Endothelial cell (in vitro differentiated cells): ENCODE measurements at regions not wholly inside any gene's neighbourhood (a gene's known extent, or its start where the extent isn't known, plus 50 kb on each side); places are given as distances from the start of the nearest gene placed in this dataset.
"Not testable (repeated sequence)": the region's sequence is repeated elsewhere in the genome, so short reads cannot be mapped to it uniquely, and the experiment has no call there.

Experiments used
- DNase-seq: peaks from one replicate; pipeline ENCODE4 v3.0.0; 2021; ENCODE audit warnings: low spot score
- H3K27ac Mint-ChIP-seq: one replicate; pipeline ENCODE4 v1.8.0; 2021; ENCODE audit warnings: mixed read lengths, inconsistent platforms; ENCODE audit not compliant: unreplicated experiment
- H3K27me3 Mint-ChIP-seq: one replicate; pipeline ENCODE4 v1.8.0; 2021; ENCODE audit warnings: mild to moderate bottlenecking, moderate library complexity, mixed read lengths, inconsistent platforms; ENCODE audit not compliant: unreplicated experiment
- H3K36me3 Mint-ChIP-seq: one replicate; pipeline ENCODE4 v1.8.0; 2021; ENCODE audit warnings: mild to moderate bottlenecking, low read depth, mixed read lengths, inconsistent platforms; ENCODE audit not compliant: unreplicated experiment
- H3K4me1 Mint-ChIP-seq: one replicate; pipeline ENCODE4 v1.8.0; 2021; ENCODE audit warnings: mild to moderate bottlenecking, mixed read lengths, inconsistent platforms; ENCODE audit not compliant: unreplicated experiment
- H3K4me3 Mint-ChIP-seq: one replicate; pipeline ENCODE4 v1.8.0; 2021; ENCODE audit warnings: mild to moderate bottlenecking, mixed read lengths, inconsistent platforms; ENCODE audit not compliant: unreplicated experiment
- H3K9me3 Mint-ChIP-seq: one replicate; pipeline ENCODE4 v1.8.0; 2021; ENCODE audit warnings: mixed read lengths, inconsistent platforms; ENCODE audit not compliant: unreplicated experiment
- TF ChIP-seq, protein P1 (sequence below): fragments of 200-600 bp; sonication (generic); IDR thresholded peaks from one replicate; pipeline ENCODE4 v1.5.0; 2021; ENCODE audit warnings: antibody characterized with exemption; ENCODE audit not compliant: unreplicated experiment

DNA sequence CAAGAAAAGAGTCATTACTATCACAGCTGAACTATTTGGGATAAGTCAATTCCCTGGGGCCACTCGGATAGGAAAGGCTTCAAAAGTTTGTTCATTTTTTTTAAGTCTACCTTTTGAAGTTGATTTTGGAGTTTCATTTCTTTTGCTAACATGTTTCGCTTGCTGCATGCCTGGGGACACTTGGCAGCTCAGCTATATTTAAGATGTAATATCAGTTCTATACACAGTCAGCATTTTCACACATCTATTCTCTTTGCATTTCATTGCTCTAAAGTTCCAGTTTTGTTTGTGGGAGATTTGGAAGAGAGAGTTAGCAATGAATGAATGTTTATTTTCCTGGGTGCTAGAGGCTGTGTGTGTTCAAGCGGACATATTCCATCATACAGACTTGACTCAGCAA lies 445.2 kb upstream of the GRAMD2B start:
- TF ChIP-seq, protein P1, sequence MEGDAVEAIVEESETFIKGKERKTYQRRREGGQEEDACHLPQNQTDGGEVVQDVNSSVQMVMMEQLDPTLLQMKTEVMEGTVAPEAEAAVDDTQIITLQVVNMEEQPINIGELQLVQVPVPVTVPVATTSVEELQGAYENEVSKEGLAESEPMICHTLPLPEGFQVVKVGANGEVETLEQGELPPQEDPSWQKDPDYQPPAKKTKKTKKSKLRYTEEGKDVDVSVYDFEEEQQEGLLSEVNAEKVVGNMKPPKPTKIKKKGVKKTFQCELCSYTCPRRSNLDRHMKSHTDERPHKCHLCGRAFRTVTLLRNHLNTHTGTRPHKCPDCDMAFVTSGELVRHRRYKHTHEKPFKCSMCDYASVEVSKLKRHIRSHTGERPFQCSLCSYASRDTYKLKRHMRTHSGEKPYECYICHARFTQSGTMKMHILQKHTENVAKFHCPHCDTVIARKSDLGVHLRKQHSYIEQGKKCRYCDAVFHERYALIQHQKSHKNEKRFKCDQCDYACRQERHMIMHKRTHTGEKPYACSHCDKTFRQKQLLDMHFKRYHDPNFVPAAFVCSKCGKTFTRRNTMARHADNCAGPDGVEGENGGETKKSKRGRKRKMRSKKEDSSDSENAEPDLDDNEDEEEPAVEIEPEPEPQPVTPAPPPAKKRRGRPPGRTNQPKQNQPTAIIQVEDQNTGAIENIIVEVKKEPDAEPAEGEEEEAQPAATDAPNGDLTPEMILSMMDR = no peak
- Mint-ChIP-seq H3K4me3 (no peak overlapping the region), H3K27ac (no peak overlapping the region), H3K27me3 (no peaks in the 10 kb centered on the region), H3K9me3 (no peaks in the 10 kb centered on the region), H3K36me3 (no peaks in the 10 kb centered on the region), H3K4me1 (no peaks in the 10 kb centered on the region)
- no peak for DNase-seq

DNA sequence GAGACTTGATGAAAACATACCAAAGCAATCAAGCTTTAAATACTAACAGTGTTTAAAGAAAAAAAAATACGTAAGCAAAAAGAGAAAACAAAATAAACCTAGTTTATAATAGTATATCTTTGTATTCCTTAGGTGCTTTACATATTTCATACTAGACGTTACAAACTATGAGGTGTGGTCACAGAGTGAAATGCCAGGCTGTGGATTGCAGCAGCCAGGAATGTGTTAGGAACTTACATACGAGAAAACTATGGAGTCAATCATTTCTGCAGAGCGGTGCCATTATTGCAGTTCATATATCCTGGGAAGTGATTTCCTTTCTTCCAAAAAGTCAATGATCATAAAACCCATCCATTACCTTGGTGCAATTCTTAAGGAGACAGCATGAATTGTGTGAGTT lies 443.6 kb upstream of the GRAMD2B start:
- no peak overlapping the region for H3K27ac Mint-ChIP-seq
- TF ChIP-seq, protein P1 = no peak

DNA sequence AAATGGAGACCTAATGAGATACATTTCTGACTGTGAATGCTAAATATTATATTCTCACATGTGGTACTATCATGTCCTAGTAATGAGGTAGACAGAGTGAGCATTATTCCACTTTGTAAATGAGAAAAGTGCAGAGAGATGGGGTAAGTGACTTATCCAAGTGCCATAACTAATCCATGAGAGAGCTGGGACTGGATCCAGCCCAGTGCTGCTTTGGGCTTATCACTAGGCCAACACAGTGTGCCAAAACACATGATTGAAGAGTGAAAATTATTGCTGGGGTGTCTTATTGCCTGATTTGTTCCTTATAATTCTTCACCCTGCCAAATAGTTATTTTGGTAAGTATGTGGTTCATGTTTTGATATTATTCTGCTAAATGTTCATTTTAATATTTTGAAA lies 442.2 kb upstream of the GRAMD2B start:
- TF ChIP-seq, protein P1 = no peak
- no peaks in the 10 kb centered on the region for H3K36me3 Mint-ChIP-seq
- peaks cover 2% of the 10 kb centered on the region for H3K27me3 Mint-ChIP-seq
- no peaks in the 10 kb centered on the region for H3K4me1 Mint-ChIP-seq
- DNase-seq = no peak
- no peak overlapping the region for H3K4me3 Mint-ChIP-seq
- H3K27ac Mint-ChIP-seq = no peak overlapping the region
- no peaks in the 10 kb centered on the region for H3K9me3 Mint-ChIP-seq

More for the DNA sequence above, 443.6 kb upstream of the GRAMD2B start:
- Mint-ChIP-seq H3K9me3 (no peaks in the 10 kb centered on the region), H3K4me1 (no peaks in the 10 kb centered on the region), H3K27me3 (peaks cover 2% of the 10 kb centered on the region), H3K4me3 (no peak overlapping the region), H3K36me3 (no peaks in the 10 kb centered on the region)
- DNase-seq = no peak

DNA sequence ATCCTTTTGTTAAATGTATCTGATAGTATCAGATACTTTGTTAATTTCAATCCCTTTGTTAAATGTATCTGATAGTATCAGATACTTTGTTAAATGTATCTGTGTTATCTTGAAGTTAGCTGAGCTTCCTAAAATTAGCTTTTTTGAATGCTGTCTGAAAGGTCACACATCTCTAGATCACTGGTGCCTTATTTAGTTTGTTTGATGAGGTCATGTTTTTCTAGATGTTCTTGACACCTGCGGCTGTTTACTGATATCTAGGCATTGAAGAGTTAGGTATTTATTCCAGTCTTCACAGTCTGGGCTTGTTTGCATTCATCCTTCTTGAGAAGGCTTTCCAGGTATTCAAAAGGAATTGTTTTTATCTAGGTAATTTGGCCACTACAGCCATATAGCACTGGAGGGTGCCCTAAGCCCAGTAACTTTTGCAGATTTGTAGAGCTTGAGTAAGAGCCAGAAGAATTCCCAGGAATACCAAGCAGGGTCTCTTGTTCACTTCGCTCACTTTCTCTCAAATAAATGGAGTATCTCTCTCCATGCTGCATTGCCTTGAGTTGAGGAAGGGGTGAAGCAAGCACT lies 435.4 kb upstream of the GRAMD2B start:
- no peak overlapping the region for H3K4me3 Mint-ChIP-seq
- H3K4me1 Mint-ChIP-seq = no peaks in the 10 kb centered on the region
- H3K36me3 Mint-ChIP-seq = no peaks in the 10 kb centered on the region
- H3K9me3 Mint-ChIP-seq = no peaks in the 10 kb centered on the region
- H3K27me3 Mint-ChIP-seq = peaks cover 2% of the 10 kb centered on the region
- TF ChIP-seq, protein P1 = no peak
- H3K27ac Mint-ChIP-seq = no peak overlapping the region
- DNase-seq = no peak

DNA sequence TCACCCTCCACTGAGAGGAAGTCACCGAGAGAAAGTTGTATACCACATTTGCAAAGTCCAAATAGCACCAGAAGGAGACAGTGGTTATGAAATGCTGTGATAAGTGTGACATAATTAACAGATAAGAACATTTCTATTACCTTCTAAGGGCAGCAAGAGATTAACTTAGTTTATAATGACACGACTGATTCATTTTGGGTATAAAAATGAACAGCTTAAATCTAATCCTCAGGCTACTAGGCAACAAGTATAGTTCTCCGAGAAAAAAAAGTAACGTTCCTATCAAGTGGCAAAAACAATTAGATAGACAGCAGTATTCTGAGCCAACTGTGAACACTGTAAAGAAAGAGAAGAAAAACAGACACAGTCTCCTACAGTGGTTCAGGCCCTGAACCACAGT lies 431.2 kb upstream of the GRAMD2B start:
- no peak for DNase-seq
- TF ChIP-seq, protein P1 = no peak
- Mint-ChIP-seq H3K4me1 (no peaks in the 10 kb centered on the region), H3K27ac (no peak overlapping the region), H3K27me3 (peaks cover 1% of the 10 kb centered on the region), H3K4me3 (no peak overlapping the region), H3K36me3 (no peaks in the 10 kb centered on the region), H3K9me3 (no peaks in the 10 kb centered on the region)

DNA sequence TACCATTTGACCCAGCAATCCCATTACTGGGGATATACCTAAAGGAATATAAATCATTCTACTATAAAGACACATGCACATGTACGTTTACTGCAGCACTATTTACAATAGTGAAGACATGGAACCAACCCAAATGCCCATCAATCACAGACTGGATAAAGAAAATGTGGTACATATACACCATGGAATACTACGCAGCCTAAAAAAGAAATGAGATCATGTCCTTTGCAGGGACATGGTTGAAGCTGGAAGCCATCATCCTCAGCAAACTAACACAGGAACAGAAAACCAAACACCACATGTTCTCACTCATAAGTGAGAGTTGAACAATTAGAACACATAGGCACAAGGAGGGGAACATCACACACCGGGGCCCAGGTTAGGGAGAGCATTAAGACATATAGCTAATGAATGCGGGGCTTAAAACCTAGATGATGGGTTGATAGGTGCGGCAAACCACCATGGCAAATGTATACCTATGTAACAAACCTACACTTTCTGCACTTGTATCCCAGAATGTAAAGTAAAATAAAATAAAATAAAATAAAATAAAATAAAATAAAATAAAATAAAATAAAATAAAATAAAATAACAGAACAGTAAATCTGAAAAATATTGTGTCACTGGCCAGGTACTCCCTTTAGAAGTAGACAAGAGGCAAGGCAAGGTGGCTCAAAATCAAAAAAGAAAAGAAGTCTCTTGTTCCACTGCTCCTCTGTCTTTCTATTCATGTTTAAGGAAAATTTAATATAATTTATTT lies 423.8 kb upstream of the GRAMD2B start:
- not testable (repeated sequence) for H3K4me1 Mint-ChIP-seq, H3K9me3 Mint-ChIP-seq, H3K27me3 Mint-ChIP-seq, H3K36me3 Mint-ChIP-seq, DNase-seq, H3K4me3 Mint-ChIP-seq, H3K27ac Mint-ChIP-seq
